ENCODE measurements at regions not wholly inside any gene's neighbourhood (a gene's known extent, or its start where the extent isn't known, plus 50 kb on each side); places are given as distances from the start of the nearest gene placed in this dataset.

DNA sequence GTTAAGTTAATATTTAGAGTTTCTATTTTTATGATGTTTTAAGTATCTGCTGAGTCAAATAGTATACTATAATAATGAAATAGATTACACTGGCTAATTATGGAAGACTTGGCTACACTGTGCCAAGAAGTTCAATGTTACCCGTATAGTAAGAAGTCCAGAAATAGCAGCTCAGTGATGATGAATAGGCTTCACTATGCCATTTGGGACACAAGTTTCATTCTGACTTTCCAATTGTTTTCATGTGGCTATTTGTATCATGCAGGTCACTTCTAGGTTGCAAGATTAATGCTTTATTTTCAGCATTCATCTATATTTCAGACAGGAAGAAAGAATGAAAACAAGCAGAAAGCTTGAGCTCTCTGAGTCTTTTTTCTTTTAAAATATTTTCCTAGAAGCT is 194.5 kb upstream of the RIOK2 start:
- DNase-seq (ENCODE audit: extremely low spot score): no peak
- ChIA-PET CTCF (interaction anchor here (1.2 kb wide), 1 partner anchor 15 kb away, joined by 4 read pairs; no protein-coding TSS in a partner anchor), POLR2A (no interaction called here)
- TF ChIP-seq, protein P1, sequence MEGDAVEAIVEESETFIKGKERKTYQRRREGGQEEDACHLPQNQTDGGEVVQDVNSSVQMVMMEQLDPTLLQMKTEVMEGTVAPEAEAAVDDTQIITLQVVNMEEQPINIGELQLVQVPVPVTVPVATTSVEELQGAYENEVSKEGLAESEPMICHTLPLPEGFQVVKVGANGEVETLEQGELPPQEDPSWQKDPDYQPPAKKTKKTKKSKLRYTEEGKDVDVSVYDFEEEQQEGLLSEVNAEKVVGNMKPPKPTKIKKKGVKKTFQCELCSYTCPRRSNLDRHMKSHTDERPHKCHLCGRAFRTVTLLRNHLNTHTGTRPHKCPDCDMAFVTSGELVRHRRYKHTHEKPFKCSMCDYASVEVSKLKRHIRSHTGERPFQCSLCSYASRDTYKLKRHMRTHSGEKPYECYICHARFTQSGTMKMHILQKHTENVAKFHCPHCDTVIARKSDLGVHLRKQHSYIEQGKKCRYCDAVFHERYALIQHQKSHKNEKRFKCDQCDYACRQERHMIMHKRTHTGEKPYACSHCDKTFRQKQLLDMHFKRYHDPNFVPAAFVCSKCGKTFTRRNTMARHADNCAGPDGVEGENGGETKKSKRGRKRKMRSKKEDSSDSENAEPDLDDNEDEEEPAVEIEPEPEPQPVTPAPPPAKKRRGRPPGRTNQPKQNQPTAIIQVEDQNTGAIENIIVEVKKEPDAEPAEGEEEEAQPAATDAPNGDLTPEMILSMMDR (IDR thresholded peaks at IDR 0.05; ENCODE audit: control extremely low read depth, extremely low read depth, low read depth, missing control alignments): no peak

DNA sequence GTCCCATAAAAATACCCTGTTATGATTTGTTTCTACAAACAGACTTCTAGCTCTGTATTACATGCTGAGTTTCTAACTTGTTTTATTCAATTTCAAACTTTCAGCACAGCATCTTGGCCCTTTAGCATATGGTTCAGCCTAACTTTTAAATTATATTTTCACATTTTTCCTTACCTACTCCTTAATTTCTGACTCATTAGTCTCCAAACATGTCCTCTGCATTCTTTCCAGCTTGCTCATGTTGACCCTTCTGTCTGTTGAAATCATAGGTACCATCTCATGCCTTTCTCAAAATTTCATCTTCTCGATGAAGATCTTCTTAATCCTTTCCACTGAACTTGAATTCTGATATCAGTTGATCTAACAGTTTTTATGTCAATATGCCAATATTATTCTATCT is 200.9 kb upstream of the RIOK2 start:
- POLR2A ChIA-PET: no interaction called here
- DNase-seq (ENCODE audit: extremely low spot score): no peak
- TF ChIP-seq, protein P1 (IDR thresholded peaks at IDR 0.05; ENCODE audit: control extremely low read depth, extremely low read depth, low read depth, missing control alignments): no peak
- CTCF ChIA-PET: no interaction called here

DNA sequence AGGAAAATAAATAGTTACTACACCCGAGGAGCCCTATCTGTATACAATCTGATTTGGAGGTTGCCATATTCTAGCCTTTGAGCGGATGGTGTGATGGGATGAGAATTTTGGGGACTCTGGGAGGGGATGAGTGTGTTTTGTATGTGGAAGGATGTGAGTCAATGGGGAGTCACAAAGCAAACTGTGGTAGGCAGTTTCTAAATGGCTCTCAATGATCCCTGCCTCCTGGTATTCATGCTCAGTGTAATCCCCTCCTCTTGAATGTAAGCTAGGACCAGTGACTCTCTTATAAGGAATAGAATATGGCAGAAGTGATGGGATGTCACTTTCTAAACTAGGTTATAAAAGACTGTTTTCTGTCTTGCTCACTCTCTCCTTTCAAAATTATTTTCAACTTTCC is 205.7 kb upstream of the RIOK2 start:
- ChIA-PET POLR2A (no interaction called here), CTCF (no interaction called here)
- DNase-seq (ENCODE audit: extremely low spot score): no peak
- TF ChIP-seq, protein P1 (IDR thresholded peaks at IDR 0.05; ENCODE audit: control extremely low read depth, extremely low read depth, low read depth, missing control alignments): no peak

DNA sequence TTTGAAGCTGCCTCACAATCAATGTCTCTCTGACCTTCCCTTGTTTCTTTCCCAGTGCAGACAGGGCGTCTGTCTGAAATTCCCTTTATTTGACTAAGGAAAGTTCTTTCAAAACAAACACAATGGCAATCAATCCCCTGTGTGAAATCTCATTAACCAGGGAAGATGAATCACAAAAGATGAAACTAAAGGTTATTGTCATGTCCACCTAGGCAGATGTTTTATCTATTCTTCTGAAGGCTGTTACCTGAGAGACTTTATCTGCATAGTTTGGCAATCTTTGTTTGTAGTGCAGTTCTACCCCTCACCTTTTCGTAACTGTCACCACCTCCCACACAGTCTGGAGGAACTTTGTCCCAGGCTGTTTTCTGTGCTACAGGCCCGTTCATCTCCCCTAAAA is 217.5 kb upstream of the RIOK2 start:
- TF ChIP-seq, protein P1 (IDR thresholded peaks at IDR 0.05; ENCODE audit: control extremely low read depth, extremely low read depth, low read depth, missing control alignments): no peak
- DNase-seq (ENCODE audit: extremely low spot score): no peak
- POLR2A ChIA-PET: no interaction called here

DNA sequence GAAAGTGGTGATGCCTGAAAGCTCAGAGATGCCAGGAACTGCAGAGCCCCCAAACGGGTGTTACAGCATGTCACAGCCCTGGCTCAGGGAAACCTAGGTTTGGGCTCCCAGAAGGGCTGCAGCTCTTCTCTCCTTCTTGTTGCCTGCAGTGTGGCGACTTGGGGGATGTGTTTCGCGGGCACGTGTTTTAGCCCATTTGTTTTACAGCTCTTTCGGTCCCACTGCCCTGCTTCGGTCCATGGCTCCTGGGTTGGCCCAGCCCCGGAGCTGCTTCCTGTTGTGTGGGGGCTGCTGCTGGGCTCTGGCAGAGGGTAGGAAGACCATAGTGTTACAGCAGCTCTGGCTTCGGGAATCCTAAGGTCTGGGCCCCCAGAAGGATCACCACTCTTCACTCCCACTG is 222.9 kb upstream of the RIOK2 start:
- DNase-seq (ENCODE audit: extremely low spot score): no peak
- CTCF ChIA-PET: interaction anchor here (1.9 kb wide), 1 partner anchor 11 kb away, joined by 4 read pairs; no protein-coding TSS in a partner anchor
- POLR2A ChIA-PET: no interaction called here
- TF ChIP-seq, protein P1 (IDR thresholded peaks at IDR 0.05; ENCODE audit: control extremely low read depth, extremely low read depth, low read depth, missing control alignments): no peak

More for the DNA sequence above, 217.5 kb upstream of the RIOK2 start:
- CTCF ChIA-PET: no interaction called here

DNA sequence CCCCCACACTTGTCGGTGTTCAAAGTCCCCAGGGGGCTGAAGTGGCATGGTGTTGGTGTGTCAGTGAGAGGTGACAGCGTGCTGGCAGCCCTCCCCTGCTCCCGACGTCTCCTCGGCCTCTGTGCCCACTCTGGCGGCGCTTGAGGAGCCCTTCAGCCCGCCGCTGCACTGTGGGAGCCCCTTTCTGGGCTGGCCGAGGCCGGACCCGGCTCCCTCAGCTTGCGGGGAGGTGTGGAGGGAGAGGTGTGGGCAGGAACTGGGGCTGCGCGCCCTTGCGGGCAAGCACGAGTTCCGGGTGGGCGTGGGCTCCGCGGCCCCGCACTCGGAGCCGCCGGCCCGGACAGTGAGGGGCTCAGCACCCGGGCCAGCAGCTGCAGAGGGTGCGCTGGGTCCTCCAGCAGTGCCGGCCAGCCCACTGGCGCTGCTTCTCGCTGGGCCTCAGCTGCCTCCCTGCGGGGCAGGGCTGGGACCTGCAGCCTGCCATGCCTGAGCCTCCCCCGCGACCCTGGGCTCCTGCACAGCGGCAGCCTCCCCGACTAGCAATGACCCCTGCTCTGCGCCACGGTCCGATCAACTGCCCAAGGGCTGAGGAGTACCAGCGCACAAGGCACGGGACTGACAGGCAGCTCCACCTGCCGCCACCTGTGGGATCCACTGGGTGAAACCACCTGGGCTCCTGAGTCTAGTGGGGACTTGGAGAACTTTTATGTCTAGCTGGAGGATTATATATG is 224.1 kb upstream of the RIOK2 start:
- DNase-seq (ENCODE audit: extremely low spot score): no peak
- CTCF ChIA-PET: interaction anchor here (0.9 to 1.2 kb wide), 2 partner anchors 10 to 12 kb away, joined by 3 read pairs; no protein-coding TSS in a partner anchor
- TF ChIP-seq, protein P1 (IDR thresholded peaks at IDR 0.05; ENCODE audit: control extremely low read depth, extremely low read depth, low read depth, missing control alignments): no peak
- POLR2A ChIA-PET: no interaction called here

Measured in GM10248 (cell line).